H9 (cell line): ENCODE measurements at regions not wholly inside any gene's neighbourhood (a gene's known extent, or its start where the extent isn't known, plus 50 kb on each side); places are given as distances from the start of the nearest gene placed in this dataset.

Source experiments
- DNase-seq: peaks from one replicate; pipeline ENCODE4 v3.0.0-alpha.2; 2017
- H2AFZ ChIP-seq: one replicate; pipeline ENCODE4 v1.6.1; 2013; ENCODE audit warnings: mild to moderate bottlenecking, low read length, control low read depth, moderate library complexity
- H2AK5ac ChIP-seq: 2 replicates; pipeline ENCODE4 v1.6.1; 2013; ENCODE audit warnings: low read length, control low read depth, mixed read lengths; ENCODE audit not compliant: insufficient read length
- H2BK120ac ChIP-seq: one replicate; pipeline ENCODE4 v1.6.1; 2013; ENCODE audit warnings: low read depth, mild to moderate bottlenecking, low read length, control low read depth, inconsistent platforms; ENCODE audit not compliant: poor library complexity, severe bottlenecking
- H2BK12ac ChIP-seq: 2 replicates; pipeline ENCODE4 v1.6.1; 2013; ENCODE audit warnings: low read length, control low read depth, mixed read lengths, low read depth; ENCODE audit not compliant: insufficient read length
- H2BK15ac ChIP-seq: 2 replicates; pipeline ENCODE4 v1.6.1; 2013; ENCODE audit warnings: low read depth, low read length, control low read depth
- H2BK20ac ChIP-seq: one replicate; pipeline ENCODE4 v1.6.1; 2013; ENCODE audit warnings: low read depth, mild to moderate bottlenecking, low read length, control low read depth, inconsistent platforms; ENCODE audit not compliant: poor library complexity, severe bottlenecking
- H2BK5ac ChIP-seq: 2 replicates; pipeline ENCODE4 v1.6.1; 2013; ENCODE audit warnings: low read length, control low read depth, mixed read lengths; ENCODE audit not compliant: insufficient read length
- H3K14ac ChIP-seq: 2 replicates; pipeline ENCODE4 v1.6.1; 2013; ENCODE audit warnings: low read length, control low read depth; ENCODE audit not compliant: insufficient read depth
- H3K18ac ChIP-seq: 2 replicates; pipeline ENCODE4 v1.6.1; 2013; ENCODE audit warnings: low read depth, mild to moderate bottlenecking, mixed read lengths, low read length, control low read depth; ENCODE audit not compliant: insufficient read length
- H3K23ac ChIP-seq: 2 replicates; pipeline ENCODE4 v1.6.1; 2013; ENCODE audit warnings: low read length, control low read depth, mixed read lengths, low read depth; ENCODE audit not compliant: insufficient read length
- H3K23me2 ChIP-seq: 2 replicates; pipeline ENCODE4 v1.6.1; 2013; ENCODE audit warnings: low read depth, mild to moderate bottlenecking, mixed read lengths, low read length, control low read depth; ENCODE audit not compliant: insufficient read length, poor library complexity, severe bottlenecking
- H3K27ac ChIP-seq: 2 replicates; pipeline ENCODE4 v1.5.1; 2013; ENCODE audit warnings: low read length, control low read depth, mixed read lengths, low read depth; ENCODE audit not compliant: insufficient read length
- H3K27me3 ChIP-seq: 2 replicates; pipeline ENCODE4 v1.6.1; 2013; ENCODE audit warnings: low read length, control low read depth, inconsistent platforms; ENCODE audit not compliant: insufficient read depth
- H3K4ac ChIP-seq: 2 replicates; pipeline ENCODE4 v1.6.1; 2013; ENCODE audit warnings: low read depth, mild to moderate bottlenecking, control low read depth, inconsistent platforms, low read length, moderate library complexity
- H3K4me1 ChIP-seq: 2 replicates; pipeline ENCODE4 v1.6.1; 2013; ENCODE audit warnings: low read length, control low read depth, inconsistent platforms; ENCODE audit not compliant: insufficient read depth
- H3K4me2 ChIP-seq: 2 replicates; pipeline ENCODE4 v1.6.1; 2013; ENCODE audit warnings: low read length, control low read depth, mixed read lengths; ENCODE audit not compliant: insufficient read length, insufficient read depth
- H3K56ac ChIP-seq: 2 replicates; pipeline ENCODE4 v1.6.1; 2013; ENCODE audit warnings: low read depth, mild to moderate bottlenecking, mixed read lengths, low read length, control low read depth; ENCODE audit not compliant: insufficient read length
- H3K79me1 ChIP-seq: 2 replicates; pipeline ENCODE4 v1.6.1; 2013; ENCODE audit warnings: low read depth, mild to moderate bottlenecking, moderate library complexity, low read length, control low read depth, inconsistent platforms; ENCODE audit not compliant: insufficient read depth, poor library complexity, severe bottlenecking
- H3K79me2 ChIP-seq: 2 replicates; pipeline ENCODE4 v1.6.1; 2013; ENCODE audit warnings: low read length, control low read depth, inconsistent platforms; ENCODE audit not compliant: insufficient read depth
- H3K9ac ChIP-seq: 2 replicates; pipeline ENCODE4 v1.6.1; 2013; ENCODE audit warnings: low read length, control low read depth, mixed read lengths; ENCODE audit not compliant: insufficient read length; ENCODE audit errors: extremely low read depth
- H3K9me3 ChIP-seq: one replicate; pipeline ENCODE4 v1.6.1; 2013; ENCODE audit warnings: low read depth, low read length, inconsistent platforms; ENCODE audit not compliant: control insufficient read depth
- H3T11ph ChIP-seq: one replicate; pipeline ENCODE4 v1.6.1; 2013; ENCODE audit warnings: mild to moderate bottlenecking, low read length, control low read depth, inconsistent platforms
- H4K20me1 ChIP-seq: one replicate; pipeline ENCODE4 v1.6.1; 2013; ENCODE audit not compliant: control insufficient read depth, insufficient read length, insufficient read depth
- H4K5ac ChIP-seq: 2 replicates; pipeline ENCODE4 v1.6.1; 2013; ENCODE audit warnings: low read depth, mild to moderate bottlenecking, mixed read lengths, low read length, control low read depth; ENCODE audit not compliant: insufficient read length
- H4K8ac ChIP-seq: replicated peaks from 2 replicates; pipeline ENCODE4 v1.6.1; 2013; ENCODE audit warnings: low read length, control low read depth, mixed read lengths, low read depth; ENCODE audit not compliant: insufficient read length
- H4K91ac ChIP-seq: 2 replicates; pipeline ENCODE4 v1.6.1; 2013; ENCODE audit warnings: low read depth, mild to moderate bottlenecking, moderate library complexity, mixed read lengths, low read length, control low read depth; ENCODE audit not compliant: insufficient read length
- H3K27ac Mint-ChIP-seq, 3 experiments: 2 replicates in 2 of 3; 3 replicates in 1 of 3; pipeline ENCODE4 v1.8.0; 2020 to 2021; ENCODE audit warnings: mixed read lengths in 3 of 3, mild to moderate bottlenecking in 1 of 3, moderate library complexity in 1 of 3
- H3K27me3 Mint-ChIP-seq: 2 replicates; pipeline ENCODE4 v1.8.0; 2021; ENCODE audit warnings: low read depth, mild to moderate bottlenecking, moderate library complexity, mixed read lengths
- H3K36me3 Mint-ChIP-seq, 3 experiments: 2 replicates in 2 of 3; 3 replicates in 1 of 3; pipeline ENCODE4 v1.8.0; 2020 to 2021; ENCODE audit warnings: low read depth in 3 of 3, mixed read lengths in 3 of 3; ENCODE audit not compliant: insufficient read depth in 1 of 3
- H3K4me1 Mint-ChIP-seq, 2 experiments: 2 replicates each; pipeline ENCODE4 v1.8.0; 2020; ENCODE audit warnings: mixed read lengths in 2 of 2
- H3K4me3 Mint-ChIP-seq, 2 experiments: 2 replicates in 1 of 2; 3 replicates in 1 of 2; pipeline ENCODE4 v1.8.0; 2020 to 2021; ENCODE audit warnings: mild to moderate bottlenecking in 2 of 2, mixed read lengths in 2 of 2, moderate library complexity in 1 of 2
- H3K9me3 Mint-ChIP-seq, 2 experiments: 2 replicates in 1 of 2; 3 replicates in 1 of 2; pipeline ENCODE4 v1.8.0; 2020; ENCODE audit warnings: mild to moderate bottlenecking in 2 of 2, mixed read lengths in 2 of 2, moderate library complexity in 1 of 2
- WGBS: extraction: QIAGEN DNeasy Blood & Tissue Kit; methylation state at CpG from one replicate; pipeline ENCODE4 v1.1.7; 2013; ENCODE audit warnings: missing lambda C conversion rate, low lambda C conversion rate, mixed read lengths; ENCODE audit not compliant: insufficient read length; ENCODE audit errors: extremely low coverage; 5-methylcytosine and 5-hydroxymethylcytosine counted together
- TF ChIP-seq, protein P1 (sequence below): fragments of 200-600 bp; sonication (generic); conservative IDR thresholded peaks from 3 replicates; pipeline ENCODE4 v1.8.0; 2021; ENCODE audit warnings: antibody characterized with exemption, mild to moderate bottlenecking

DNA sequence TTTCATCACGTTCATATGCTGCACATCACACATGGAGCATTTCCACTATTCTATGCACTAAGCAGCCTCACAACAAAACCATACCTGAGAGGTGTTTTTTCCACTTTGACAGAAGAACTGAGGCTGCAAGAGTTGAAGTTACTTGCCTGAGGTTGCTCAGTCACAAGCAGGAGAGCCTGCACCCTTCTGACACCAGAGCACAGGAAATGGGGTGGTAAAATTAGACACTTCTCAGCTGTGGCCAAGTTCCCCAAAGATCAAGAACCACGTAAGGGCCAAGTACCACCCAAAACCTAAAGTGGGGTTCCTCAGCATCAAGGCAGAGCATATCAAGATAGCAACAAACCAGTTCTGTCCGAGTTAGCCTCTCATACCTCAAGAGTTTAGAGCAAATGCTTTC lies 185.8 kb downstream of the CAPZA3 start:
- Histone ChIP-seq H2BK12ac (no peak overlapping the region), H3K56ac (no peak overlapping the region), H3T11ph (no peak overlapping the region), H2BK20ac (no peak overlapping the region), H4K5ac (no peak overlapping the region), H3K27ac (no peak overlapping the region), H3K14ac (no peak overlapping the region), H3K23ac (no peak overlapping the region), H3K18ac (no peak overlapping the region), H2AFZ (no peak overlapping the region), H3K27me3 (no peaks in the 10 kb centered on the region), H4K8ac (no peak overlapping the region), H3K4ac (no peak overlapping the region), H2BK15ac (no peak overlapping the region), H3K4me1 (no peaks in the 10 kb centered on the region), H3K9me3 (no peaks in the 10 kb centered on the region), H3K79me2 (no peaks in the 10 kb centered on the region), H3K79me1 (no peaks in the 10 kb centered on the region), H2AK5ac (no peak overlapping the region), H3K4me2 (no peak overlapping the region), H3K9ac (no peak overlapping the region), H4K20me1 (no peaks in the 10 kb centered on the region), H3K23me2 (no peaks in the 10 kb centered on the region), H2BK5ac (no peak overlapping the region), H4K91ac (no peak overlapping the region), H2BK120ac (no peak overlapping the region)
- TF ChIP-seq, protein P1, sequence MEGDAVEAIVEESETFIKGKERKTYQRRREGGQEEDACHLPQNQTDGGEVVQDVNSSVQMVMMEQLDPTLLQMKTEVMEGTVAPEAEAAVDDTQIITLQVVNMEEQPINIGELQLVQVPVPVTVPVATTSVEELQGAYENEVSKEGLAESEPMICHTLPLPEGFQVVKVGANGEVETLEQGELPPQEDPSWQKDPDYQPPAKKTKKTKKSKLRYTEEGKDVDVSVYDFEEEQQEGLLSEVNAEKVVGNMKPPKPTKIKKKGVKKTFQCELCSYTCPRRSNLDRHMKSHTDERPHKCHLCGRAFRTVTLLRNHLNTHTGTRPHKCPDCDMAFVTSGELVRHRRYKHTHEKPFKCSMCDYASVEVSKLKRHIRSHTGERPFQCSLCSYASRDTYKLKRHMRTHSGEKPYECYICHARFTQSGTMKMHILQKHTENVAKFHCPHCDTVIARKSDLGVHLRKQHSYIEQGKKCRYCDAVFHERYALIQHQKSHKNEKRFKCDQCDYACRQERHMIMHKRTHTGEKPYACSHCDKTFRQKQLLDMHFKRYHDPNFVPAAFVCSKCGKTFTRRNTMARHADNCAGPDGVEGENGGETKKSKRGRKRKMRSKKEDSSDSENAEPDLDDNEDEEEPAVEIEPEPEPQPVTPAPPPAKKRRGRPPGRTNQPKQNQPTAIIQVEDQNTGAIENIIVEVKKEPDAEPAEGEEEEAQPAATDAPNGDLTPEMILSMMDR = no peak
- WGBS = no CpG with 5 or more reads among the region's 3 CpGs
- no peaks in the 10 kb centered on the region for H3K4me1 Mint-ChIP-seq
- no peak overlapping the region for H3K4me3 Mint-ChIP-seq
- H3K36me3 Mint-ChIP-seq = no peaks in the 10 kb centered on the region
- no peaks in the 10 kb centered on the region; a peak in 2 of 5 replicates for H3K9me3 Mint-ChIP-seq
- no peak for DNase-seq
- no peaks in the 10 kb centered on the region for H3K27me3 Mint-ChIP-seq
- peak overlapping the region in 1 of 3 experiments; percentile 76; a peak in 1 of 7 replicates for H3K27ac Mint-ChIP-seq
